ENCODE measurements at regions not wholly inside any gene's neighbourhood (a gene's known extent, or its start where the extent isn't known, plus 50 kb on each side); places are given as distances from the start of the nearest gene placed in this dataset.

DNA sequence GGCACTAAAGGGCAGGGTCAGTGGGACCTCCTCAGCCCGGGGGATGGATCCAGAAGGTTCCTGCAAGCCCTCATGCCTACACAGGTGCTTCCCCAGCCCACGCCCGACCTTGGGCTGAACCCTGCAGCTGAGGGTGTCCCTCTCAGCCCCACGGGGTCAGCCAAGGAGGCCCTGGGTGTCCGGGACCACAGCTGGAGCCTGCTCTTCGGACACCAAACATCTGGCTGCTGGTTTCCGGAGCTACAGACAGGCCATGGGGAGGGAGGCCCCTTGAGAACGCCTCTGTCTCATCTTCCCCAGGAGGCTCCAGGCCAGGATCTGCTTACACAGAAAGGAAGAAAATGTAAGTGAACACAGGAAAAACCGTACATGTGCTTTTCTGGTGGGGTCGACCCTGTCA lies 355.7 kb downstream of the MN1 start:
- TF ChIP-seq, protein P1, sequence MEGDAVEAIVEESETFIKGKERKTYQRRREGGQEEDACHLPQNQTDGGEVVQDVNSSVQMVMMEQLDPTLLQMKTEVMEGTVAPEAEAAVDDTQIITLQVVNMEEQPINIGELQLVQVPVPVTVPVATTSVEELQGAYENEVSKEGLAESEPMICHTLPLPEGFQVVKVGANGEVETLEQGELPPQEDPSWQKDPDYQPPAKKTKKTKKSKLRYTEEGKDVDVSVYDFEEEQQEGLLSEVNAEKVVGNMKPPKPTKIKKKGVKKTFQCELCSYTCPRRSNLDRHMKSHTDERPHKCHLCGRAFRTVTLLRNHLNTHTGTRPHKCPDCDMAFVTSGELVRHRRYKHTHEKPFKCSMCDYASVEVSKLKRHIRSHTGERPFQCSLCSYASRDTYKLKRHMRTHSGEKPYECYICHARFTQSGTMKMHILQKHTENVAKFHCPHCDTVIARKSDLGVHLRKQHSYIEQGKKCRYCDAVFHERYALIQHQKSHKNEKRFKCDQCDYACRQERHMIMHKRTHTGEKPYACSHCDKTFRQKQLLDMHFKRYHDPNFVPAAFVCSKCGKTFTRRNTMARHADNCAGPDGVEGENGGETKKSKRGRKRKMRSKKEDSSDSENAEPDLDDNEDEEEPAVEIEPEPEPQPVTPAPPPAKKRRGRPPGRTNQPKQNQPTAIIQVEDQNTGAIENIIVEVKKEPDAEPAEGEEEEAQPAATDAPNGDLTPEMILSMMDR (optimal IDR thresholded peaks at IDR 0.05 in 1 of 3, IDR thresholded peaks at IDR 0.05 in 1 of 3, conservative IDR thresholded peaks at IDR 0.05 in 1 of 3; ENCODE audit: extremely low read depth in 1 of 3, insufficient read depth in 2 of 3, low read length in 3 of 3), result no peak
- no peak for TF ChIP-seq EZH2 (IDR thresholded peaks at IDR 0.05; ENCODE audit: low read length)

Measured in keratinocyte (primary cell).